ENCODE measurements at regions not wholly inside any gene's neighbourhood (a gene's known extent, or its start where the extent isn't known, plus 50 kb on each side); places are given as distances from the start of the nearest gene placed in this dataset.
"Not testable (repeated sequence)": the region's sequence is repeated elsewhere in the genome, so short reads cannot be mapped to it uniquely, and the experiment has no call there.

GRCh38 chr2:198604599-198604998, 800.2 kb downstream of the PLCL1 start:
- H3K4me3 ChIP-seq = no peak overlapping the region
- no peaks in the 10 kb centered on the region for H3K4me1 ChIP-seq
- no peaks in the 10 kb centered on the region for H3K27me3 ChIP-seq
- H3K9me3 ChIP-seq = no peaks in the 10 kb centered on the region
- H3K27ac ChIP-seq = no peak overlapping the region
- intact Hi-C loops (cut with DNase I; ENCODE audit: low total_unique reads) = no loop called here
- no peaks in the 10 kb centered on the region for H3K36me3 ChIP-seq
- DNase-seq = no peak
- TF ChIP-seq, protein P1, sequence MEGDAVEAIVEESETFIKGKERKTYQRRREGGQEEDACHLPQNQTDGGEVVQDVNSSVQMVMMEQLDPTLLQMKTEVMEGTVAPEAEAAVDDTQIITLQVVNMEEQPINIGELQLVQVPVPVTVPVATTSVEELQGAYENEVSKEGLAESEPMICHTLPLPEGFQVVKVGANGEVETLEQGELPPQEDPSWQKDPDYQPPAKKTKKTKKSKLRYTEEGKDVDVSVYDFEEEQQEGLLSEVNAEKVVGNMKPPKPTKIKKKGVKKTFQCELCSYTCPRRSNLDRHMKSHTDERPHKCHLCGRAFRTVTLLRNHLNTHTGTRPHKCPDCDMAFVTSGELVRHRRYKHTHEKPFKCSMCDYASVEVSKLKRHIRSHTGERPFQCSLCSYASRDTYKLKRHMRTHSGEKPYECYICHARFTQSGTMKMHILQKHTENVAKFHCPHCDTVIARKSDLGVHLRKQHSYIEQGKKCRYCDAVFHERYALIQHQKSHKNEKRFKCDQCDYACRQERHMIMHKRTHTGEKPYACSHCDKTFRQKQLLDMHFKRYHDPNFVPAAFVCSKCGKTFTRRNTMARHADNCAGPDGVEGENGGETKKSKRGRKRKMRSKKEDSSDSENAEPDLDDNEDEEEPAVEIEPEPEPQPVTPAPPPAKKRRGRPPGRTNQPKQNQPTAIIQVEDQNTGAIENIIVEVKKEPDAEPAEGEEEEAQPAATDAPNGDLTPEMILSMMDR (IDR thresholded peaks at IDR 0.05) = no peak

DNA sequence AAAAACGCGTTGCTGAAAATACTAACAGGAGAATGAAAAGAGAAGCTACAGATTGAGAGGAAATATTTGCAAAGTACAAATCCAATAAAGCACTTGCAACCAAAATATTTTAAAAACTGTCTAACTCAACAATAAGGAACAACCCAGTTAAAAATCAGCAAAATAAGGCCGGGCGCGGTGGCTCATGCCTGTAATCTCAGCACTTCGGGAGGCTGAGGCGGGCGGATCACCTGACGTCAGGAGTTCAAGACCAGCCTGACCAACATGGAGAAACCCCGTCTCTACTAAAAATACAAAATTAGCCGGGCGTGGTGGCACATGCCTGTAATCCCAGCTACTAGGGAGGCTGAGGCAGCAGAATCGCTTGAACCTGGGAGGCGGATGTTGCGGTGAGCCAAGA, 798.6 kb downstream of the PLCL1 start:
- H3K36me3 ChIP-seq; H3K27me3 ChIP-seq; DNase-seq; H3K27ac ChIP-seq; H3K4me1 ChIP-seq; H3K4me3 ChIP-seq; intact Hi-C loops (cut with DNase I; ENCODE audit: low total_unique reads); H3K9me3 ChIP-seq: not testable (repeated sequence)

GRCh38 chr2:198597648-198598047, 793.3 kb downstream of the PLCL1 start:
- Histone ChIP-seq H3K36me3 (no peaks in the 10 kb centered on the region), H3K27me3 (no peaks in the 10 kb centered on the region), H3K4me3 (no peak overlapping the region), H3K4me1 (no peaks in the 10 kb centered on the region), H3K27ac (no peak overlapping the region), H3K9me3 (no peaks in the 10 kb centered on the region)
- no peak for DNase-seq
- TF ChIP-seq, protein P1 (IDR thresholded peaks at IDR 0.05) = no peak
- intact Hi-C loops (cut with DNase I; ENCODE audit: low total_unique reads) = no loop called here

GRCh38 chr2:198596985-198597384, 792.6 kb downstream of the PLCL1 start:
- H3K36me3 ChIP-seq = no peaks in the 10 kb centered on the region
- no peaks in the 10 kb centered on the region for H3K27me3 ChIP-seq
- no peaks in the 10 kb centered on the region for H3K4me1 ChIP-seq
- intact Hi-C loops (cut with DNase I; ENCODE audit: low total_unique reads) = no loop called here
- no peak overlapping the region for H3K27ac ChIP-seq
- H3K4me3 ChIP-seq = no peak overlapping the region
- H3K9me3 ChIP-seq = no peaks in the 10 kb centered on the region
- no peak for DNase-seq
- TF ChIP-seq, protein P1 (IDR thresholded peaks at IDR 0.05) = no peak

- Histone ChIP-seq H3K4me1 (no peaks in the 10 kb centered on the region), H3K27me3 (no peaks in the 10 kb centered on the region), H3K36me3 (no peaks in the 10 kb centered on the region), H3K4me3 (no peak overlapping the region), H3K27ac (no peak overlapping the region), H3K9me3 (no peaks in the 10 kb centered on the region)
- TF ChIP-seq, protein P1 (IDR thresholded peaks at IDR 0.05) = no peak
- intact Hi-C loops (cut with DNase I; ENCODE audit: low total_unique reads) = no loop called here
- DNase-seq = no peak
Measured at GRCh38 chr2:198595721-198596120, 791.3 kb downstream of the PLCL1 start.

- Histone ChIP-seq H3K36me3 (no peaks in the 10 kb centered on the region), H3K27me3 (no peaks in the 10 kb centered on the region), H3K27ac (no peak overlapping the region), H3K9me3 (no peaks in the 10 kb centered on the region), H3K4me3 (no peak overlapping the region), H3K4me1 (no peaks in the 10 kb centered on the region)
- TF ChIP-seq, protein P1 (IDR thresholded peaks at IDR 0.05) = no peak
- intact Hi-C loops (cut with DNase I; ENCODE audit: low total_unique reads) = no loop called here
- no peak for DNase-seq
Measured at GRCh38 chr2:198591586-198591985, 787.2 kb downstream of the PLCL1 start.
